GM23338 (cell line): ENCODE measurements at regions not wholly inside any gene's neighbourhood (a gene's known extent, or its start where the extent isn't known, plus 50 kb on each side); places are given as distances from the start of the nearest gene placed in this dataset.

ENCODE experiments used
- EZH2 ChIP-seq: fragments of 200-600 bp; sonication (generic); IDR thresholded peaks from one replicate; pipeline ENCODE4 v1.8.0; 2017; ENCODE audit warnings: antibody characterized with exemption, mild to moderate bottlenecking, low read depth; ENCODE audit not compliant: unreplicated experiment
- EZH2phosphoT487 ChIP-seq: fragments of 200-600 bp; sonication (generic); IDR thresholded peaks from one replicate; pipeline ENCODE4 v1.8.1; 2018; ENCODE audit warnings: antibody characterized with exemption; ENCODE audit not compliant: unreplicated experiment
- POLR2AphosphoS5 ChIP-seq: IDR thresholded peaks from 2 replicates; pipeline ENCODE4 v1.6.1; 2016; ENCODE audit warnings: antibody characterized with exemption, low read depth
- REST ChIP-seq: IDR thresholded peaks from one replicate; pipeline ENCODE4 v1.6.1; 2018; ENCODE audit warnings: antibody characterized with exemption; ENCODE audit not compliant: unreplicated experiment
- TF ChIP-seq, protein P1 (sequence below), 2 experiments: fragments of 200-600 bp in 1 of 2; sonication (generic) in 1 of 2; conservative IDR thresholded peaks; 2 replicates each; pipeline versions ENCODE4 v1.5.1 to v1.6.1; 2016 to 2017; ENCODE audit warnings: antibody characterized with exemption in 2 of 2, low read depth in 2 of 2, mild to moderate bottlenecking in 2 of 2, moderate library complexity in 1 of 2

GRCh38 chr16:17555176-17555575 lies 84.4 kb upstream of the XYLT1 start:
- TF ChIP-seq EZH2: no peak
- TF ChIP-seq REST: no peak
- no peak for TF ChIP-seq POLR2AphosphoS5
- TF ChIP-seq, protein P1, sequence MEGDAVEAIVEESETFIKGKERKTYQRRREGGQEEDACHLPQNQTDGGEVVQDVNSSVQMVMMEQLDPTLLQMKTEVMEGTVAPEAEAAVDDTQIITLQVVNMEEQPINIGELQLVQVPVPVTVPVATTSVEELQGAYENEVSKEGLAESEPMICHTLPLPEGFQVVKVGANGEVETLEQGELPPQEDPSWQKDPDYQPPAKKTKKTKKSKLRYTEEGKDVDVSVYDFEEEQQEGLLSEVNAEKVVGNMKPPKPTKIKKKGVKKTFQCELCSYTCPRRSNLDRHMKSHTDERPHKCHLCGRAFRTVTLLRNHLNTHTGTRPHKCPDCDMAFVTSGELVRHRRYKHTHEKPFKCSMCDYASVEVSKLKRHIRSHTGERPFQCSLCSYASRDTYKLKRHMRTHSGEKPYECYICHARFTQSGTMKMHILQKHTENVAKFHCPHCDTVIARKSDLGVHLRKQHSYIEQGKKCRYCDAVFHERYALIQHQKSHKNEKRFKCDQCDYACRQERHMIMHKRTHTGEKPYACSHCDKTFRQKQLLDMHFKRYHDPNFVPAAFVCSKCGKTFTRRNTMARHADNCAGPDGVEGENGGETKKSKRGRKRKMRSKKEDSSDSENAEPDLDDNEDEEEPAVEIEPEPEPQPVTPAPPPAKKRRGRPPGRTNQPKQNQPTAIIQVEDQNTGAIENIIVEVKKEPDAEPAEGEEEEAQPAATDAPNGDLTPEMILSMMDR (conservative IDR thresholded peaks at IDR 0.05; ENCODE audit: low read depth in 2 of 2): no peak
- no peak for TF ChIP-seq EZH2phosphoT487
